Body of pancreas (tissue), 4 donors: ENCODE measurements at regions not wholly inside any gene's neighbourhood (a gene's known extent, or its start where the extent isn't known, plus 50 kb on each side); places are given as distances from the start of the nearest gene placed in this dataset.
A peak's percentile ranks its signal among the peaks of the same experiment; 100 is the strongest.

Source experiments
- ATAC-seq: fragments of 150-250 bp; one replicate; pipeline ENCODE4 v1.9.1; 2016
- DNase-seq, 4 donors: peaks; one replicate each; pipeline ENCODE4 v3.0.0-alpha.2; 2019
- H3K27ac ChIP-seq, 4 donors: fragments of 200-600 bp; sonication (generic); 1 replicate in 3 of 4; 2 replicates in 1 of 4; pipeline versions ENCODE4 v1.5.1 to v1.6.1; 2016 to 2019; ENCODE audit warnings: mild to moderate bottlenecking in 1 of 4, mixed read lengths in 1 of 4, moderate library complexity in 1 of 4
- H3K27me3 ChIP-seq, 2 donors: fragments of 200-600 bp; sonication (generic); one replicate each; pipeline ENCODE4 v1.6.0; 2016; ENCODE audit warnings: mild to moderate bottlenecking in 1 of 2
- H3K36me3 ChIP-seq, 2 donors: fragments of 200-600 bp; sonication (generic); replicated peaks in 1 of 2; 2 replicates each; pipeline ENCODE4 v1.5.1; 2016; ENCODE audit warnings: low read depth in 2 of 2; ENCODE audit not compliant: insufficient read depth in 1 of 2
- H3K4me1 ChIP-seq: fragments of 200-600 bp; sonication (generic); one replicate; pipeline ENCODE4 v1.6.0; 2016
- H3K4me3 ChIP-seq, 2 donors: fragments of 200-600 bp; sonication (generic); 1 replicate in 1 of 2; 2 replicates in 1 of 2; pipeline ENCODE4 v1.5.1; 2016 to 2019
- H3K9me3 ChIP-seq, 3 donors: fragments of 200-600 bp; sonication (generic); 1 replicate in 2 of 3; 2 replicates in 1 of 3; pipeline ENCODE4 v1.5.1; 2016
- POLR2A ChIP-seq, 3 donors: fragments of 450-650 bp; IDR thresholded peaks; one replicate each; pipeline ENCODE4 v1.6.1; 2016; ENCODE audit warnings: antibody characterized with exemption in 3 of 3, mild to moderate bottlenecking in 2 of 3
- WGBS, 2 donors: methylation state at CpG; one replicate each; pipeline ENCODE4 v1.1.5; 2017; 5-methylcytosine and 5-hydroxymethylcytosine counted together
- intact Hi-C: fragments of 100-400 bp; cut with DNase I; formaldehyde crosslinking; loops from one replicate; pipeline ENCODE4 v1.15.1; 2023
- TF ChIP-seq, protein P1 (sequence below), 7 experiments: fragments of 450-650 bp in 4 of 7; fragments of 200-600 bp in 3 of 7; sonication (generic) in 3 of 7; IDR thresholded peaks; one replicate each; pipeline ENCODE4 v1.5.1; 2016 to 2019; ENCODE audit warnings: antibody characterized with exemption in 7 of 7

DNA sequence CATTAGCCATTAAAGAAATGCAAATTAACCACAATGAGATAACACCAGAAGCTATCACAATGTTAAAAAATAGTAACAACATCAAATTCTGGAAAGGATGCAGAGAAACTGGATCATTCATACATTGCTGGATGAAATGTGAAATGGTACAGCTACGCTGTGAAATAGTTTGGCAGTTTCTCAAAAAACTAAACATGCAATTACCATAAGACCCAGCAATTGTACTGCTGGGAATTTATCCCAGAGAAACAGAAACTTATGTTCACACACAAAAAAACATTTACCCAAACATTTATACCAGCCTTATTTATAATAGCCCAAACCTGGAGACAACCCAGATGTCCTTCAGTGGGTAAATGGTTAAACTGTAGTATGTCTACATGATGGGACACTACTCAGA lies 592.9 kb downstream of the ZNF608 start:
- TF ChIP-seq, protein P1, sequence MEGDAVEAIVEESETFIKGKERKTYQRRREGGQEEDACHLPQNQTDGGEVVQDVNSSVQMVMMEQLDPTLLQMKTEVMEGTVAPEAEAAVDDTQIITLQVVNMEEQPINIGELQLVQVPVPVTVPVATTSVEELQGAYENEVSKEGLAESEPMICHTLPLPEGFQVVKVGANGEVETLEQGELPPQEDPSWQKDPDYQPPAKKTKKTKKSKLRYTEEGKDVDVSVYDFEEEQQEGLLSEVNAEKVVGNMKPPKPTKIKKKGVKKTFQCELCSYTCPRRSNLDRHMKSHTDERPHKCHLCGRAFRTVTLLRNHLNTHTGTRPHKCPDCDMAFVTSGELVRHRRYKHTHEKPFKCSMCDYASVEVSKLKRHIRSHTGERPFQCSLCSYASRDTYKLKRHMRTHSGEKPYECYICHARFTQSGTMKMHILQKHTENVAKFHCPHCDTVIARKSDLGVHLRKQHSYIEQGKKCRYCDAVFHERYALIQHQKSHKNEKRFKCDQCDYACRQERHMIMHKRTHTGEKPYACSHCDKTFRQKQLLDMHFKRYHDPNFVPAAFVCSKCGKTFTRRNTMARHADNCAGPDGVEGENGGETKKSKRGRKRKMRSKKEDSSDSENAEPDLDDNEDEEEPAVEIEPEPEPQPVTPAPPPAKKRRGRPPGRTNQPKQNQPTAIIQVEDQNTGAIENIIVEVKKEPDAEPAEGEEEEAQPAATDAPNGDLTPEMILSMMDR (IDR thresholded peaks at IDR 0.05) = no peak
- TF ChIP-seq POLR2A (IDR thresholded peaks at IDR 0.05) = no peak
- no peak overlapping the region for H3K4me3 ChIP-seq
- 85 to 86% methylated on average over 1 of the region's 1 CpG for WGBS, 2 donors
- H3K27me3 ChIP-seq = no peaks in the 10 kb centered on the region
- H3K36me3 ChIP-seq = no peaks in the 10 kb centered on the region
- no peaks in the 10 kb centered on the region for H3K4me1 ChIP-seq
- intact Hi-C loops = no loop called here
- H3K9me3 ChIP-seq = peaks cover 0 to 9% (median 0%) of the 10 kb centered on the region in 3 donors
- no peak overlapping the region for H3K27ac ChIP-seq
- ATAC-seq (no peak), DNase-seq (no peak)

DNA sequence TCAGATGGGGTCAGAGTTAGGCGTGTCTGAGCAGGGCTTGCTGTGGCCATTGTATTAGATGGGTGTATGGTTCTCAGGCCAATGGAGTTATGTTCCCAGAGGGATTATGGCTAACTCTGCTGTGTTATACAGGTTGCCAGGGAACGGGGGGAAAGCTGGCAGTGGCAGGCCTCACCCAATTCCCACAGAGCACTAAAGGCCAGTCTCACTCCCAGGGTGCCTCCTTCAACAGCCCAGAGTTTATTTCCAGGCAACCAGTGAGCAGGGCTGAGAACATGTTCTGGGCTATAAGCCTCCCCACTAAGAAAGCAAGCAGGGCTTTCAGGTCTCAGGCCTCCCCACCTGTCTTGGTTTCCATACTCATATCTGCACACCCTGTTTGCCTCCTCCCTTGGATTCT lies 597.9 kb downstream of the ZNF608 start:
- Histone ChIP-seq H3K9me3 (no peaks in the 10 kb centered on the region), H3K27me3 (no peaks in the 10 kb centered on the region), H3K27ac (no peak overlapping the region), H3K4me1 (no peaks in the 10 kb centered on the region), H3K36me3 (no peaks in the 10 kb centered on the region), H3K4me3 (no peak overlapping the region)
- ATAC-seq (no peak), DNase-seq (peak in 3 of 4 donors; percentile 15 to 27 (median 25))
- TF ChIP-seq POLR2A (IDR thresholded peaks at IDR 0.05) = no peak
- TF ChIP-seq, protein P1 (IDR thresholded peaks at IDR 0.05) = no peak
- intact Hi-C loops = no loop called here
- 90 to 92% methylated on average over 2 of the region's 2 CpGs for WGBS, 2 donors

DNA sequence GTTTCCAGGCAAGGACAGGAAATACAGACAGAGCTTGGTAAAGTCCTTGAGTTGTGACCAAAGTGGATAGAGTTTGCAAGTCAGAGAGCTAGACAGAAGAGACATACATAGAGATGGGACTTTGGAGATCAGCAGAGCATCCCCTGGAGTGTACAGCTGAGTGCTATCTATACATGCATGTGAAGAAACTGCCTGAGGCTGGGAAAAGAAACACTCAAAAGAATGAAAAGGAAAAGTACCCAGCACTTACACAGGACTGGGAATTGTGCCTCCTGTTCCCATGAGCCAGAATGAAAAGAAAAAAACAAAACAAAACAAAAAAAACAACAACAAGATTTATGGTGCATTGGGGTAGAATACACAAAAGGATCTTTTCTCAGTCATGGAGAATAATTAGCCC lies 606.4 kb downstream of the ZNF608 start:
- no peak for ATAC-seq
- no peak for TF ChIP-seq POLR2A (IDR thresholded peaks at IDR 0.05)
- TF ChIP-seq, protein P1 (IDR thresholded peaks at IDR 0.05) = no peak
- intact Hi-C loops = no loop called here

DNA sequence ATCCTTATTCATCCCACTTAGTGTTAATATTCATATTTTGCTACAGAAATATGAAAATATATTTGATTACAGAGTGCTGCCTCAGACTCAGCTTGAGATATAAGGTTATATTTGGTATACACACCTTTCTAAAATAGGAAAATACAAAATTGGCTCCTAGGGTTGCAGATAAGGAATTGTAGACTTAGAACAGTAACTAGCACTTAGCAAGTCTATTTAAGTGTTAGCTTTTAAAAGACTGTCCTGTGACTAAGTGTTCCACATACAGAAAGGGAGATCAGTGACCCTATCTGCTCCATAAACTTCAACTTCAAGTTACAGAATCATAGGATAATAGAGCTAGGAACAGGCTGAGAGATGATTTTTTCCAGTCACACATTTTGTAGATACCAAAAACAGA lies 607.0 kb downstream of the ZNF608 start:
- no peak for TF ChIP-seq POLR2A (IDR thresholded peaks at IDR 0.05)
- TF ChIP-seq, protein P1 (IDR thresholded peaks at IDR 0.05) = no peak
- DNase-seq (no peak), ATAC-seq (no peak)
- no peaks in the 10 kb centered on the region for H3K27me3 ChIP-seq
- no peak overlapping the region for H3K27ac ChIP-seq
- no peaks in the 10 kb centered on the region for H3K9me3 ChIP-seq
- H3K36me3 ChIP-seq = no peaks in the 10 kb centered on the region
- no peaks in the 10 kb centered on the region for H3K4me1 ChIP-seq
- H3K4me3 ChIP-seq = no peak overlapping the region
- intact Hi-C loops = no loop called here

More for the DNA sequence above, 606.4 kb downstream of the ZNF608 start:
- Histone ChIP-seq H3K27ac (no peak overlapping the region), H3K4me3 (no peak overlapping the region), H3K27me3 (no peaks in the 10 kb centered on the region), H3K4me1 (no peaks in the 10 kb centered on the region), H3K36me3 (no peaks in the 10 kb centered on the region), H3K9me3 (no peaks in the 10 kb centered on the region)
- DNase-seq = no peak

DNA sequence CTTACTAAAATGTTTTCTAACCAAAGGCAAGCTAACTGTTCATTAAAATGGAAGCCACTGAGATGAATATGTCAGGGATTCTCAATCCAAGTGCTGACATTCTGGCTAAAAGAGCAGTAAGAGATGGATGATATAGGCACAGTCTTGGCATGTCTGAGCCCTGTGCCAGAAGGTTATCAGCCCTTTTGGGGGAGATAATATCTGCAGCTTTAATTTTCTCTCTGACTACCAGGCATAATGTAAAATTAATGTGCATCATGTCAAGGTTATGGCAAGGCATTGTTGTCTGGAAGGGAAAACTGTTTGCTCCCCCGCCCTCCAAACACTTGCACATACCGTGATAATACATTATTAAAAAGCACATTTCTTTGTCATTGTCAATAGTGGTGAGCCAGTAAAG lies 609.8 kb downstream of the ZNF608 start:
- Histone ChIP-seq H3K4me1 (no peaks in the 10 kb centered on the region), H3K9me3 (no peaks in the 10 kb centered on the region), H3K27ac (no peak overlapping the region), H3K4me3 (no peak overlapping the region), H3K36me3 (no peaks in the 10 kb centered on the region), H3K27me3 (no peaks in the 10 kb centered on the region)
- ATAC-seq (no peak), DNase-seq (no peak)
- 51 to 54% methylated on average over 2 of the region's 2 CpGs for WGBS, 2 donors
- TF ChIP-seq POLR2A (IDR thresholded peaks at IDR 0.05) = no peak
- TF ChIP-seq, protein P1 (IDR thresholded peaks at IDR 0.05) = no peak
- intact Hi-C loops = no loop called here
